RWPE2 (cell line): ENCODE measurements at regions not wholly inside any gene's neighbourhood (a gene's known extent, or its start where the extent isn't known, plus 50 kb on each side); places are given as distances from the start of the nearest gene placed in this dataset.

Experiments
- ATAC-seq: fragments of 200-7000 bp; cut with Tn5 transposase; 3 replicates; pipeline ENCODE4 v1.9.1; 2021; ENCODE audit warnings: low read depth
- DNase-seq: peaks from one replicate; pipeline ENCODE4 v3.0.0-alpha.2; 2020; ENCODE audit warnings: low spot score
- H3K27ac ChIP-seq: fragments of 450-650 bp; 2 replicates; pipeline ENCODE4 v1.5.1; 2017; ENCODE audit warnings: mild to moderate bottlenecking; ENCODE audit not compliant: poor library complexity, severe bottlenecking
- H3K27me3 ChIP-seq: fragments of 250-450 bp; sonication (Bioruptor Pico); 2 replicates; pipeline ENCODE4 v1.5.1; 2021; ENCODE audit warnings: mild to moderate bottlenecking, moderate library complexity; ENCODE audit not compliant: insufficient read depth, poor library complexity, severe bottlenecking
- H3K36me3 ChIP-seq: fragments of 250-450 bp; sonication (Bioruptor Pico); 2 replicates; pipeline ENCODE4 v1.5.1; 2020; ENCODE audit warnings: low read depth, mild to moderate bottlenecking, moderate library complexity
- H3K4me1 ChIP-seq: fragments of 250-450 bp; sonication (Bioruptor Pico); 2 replicates; pipeline ENCODE4 v1.5.1; 2021; ENCODE audit warnings: mild to moderate bottlenecking, moderate library complexity; ENCODE audit not compliant: insufficient read depth, poor library complexity, severe bottlenecking
- H3K4me3 ChIP-seq: fragments of 250-450 bp; sonication (Bioruptor Pico); 2 replicates; pipeline ENCODE4 v1.5.1; 2021; ENCODE audit warnings: mild to moderate bottlenecking, moderate library complexity; ENCODE audit not compliant: severe bottlenecking
- H3K9me3 ChIP-seq: fragments of 250-450 bp; sonication (Bioruptor Pico); 2 replicates; pipeline ENCODE4 v1.5.1; 2021; ENCODE audit warnings: mild to moderate bottlenecking, moderate library complexity; ENCODE audit not compliant: severe bottlenecking
- TF ChIP-seq, protein P1 (sequence below): fragments of 450-650 bp; IDR thresholded peaks from one replicate; pipeline ENCODE4 v1.5.1; 2017; ENCODE audit warnings: mild to moderate bottlenecking, moderate library complexity; ENCODE audit not compliant: poor library complexity, severe bottlenecking

DNA sequence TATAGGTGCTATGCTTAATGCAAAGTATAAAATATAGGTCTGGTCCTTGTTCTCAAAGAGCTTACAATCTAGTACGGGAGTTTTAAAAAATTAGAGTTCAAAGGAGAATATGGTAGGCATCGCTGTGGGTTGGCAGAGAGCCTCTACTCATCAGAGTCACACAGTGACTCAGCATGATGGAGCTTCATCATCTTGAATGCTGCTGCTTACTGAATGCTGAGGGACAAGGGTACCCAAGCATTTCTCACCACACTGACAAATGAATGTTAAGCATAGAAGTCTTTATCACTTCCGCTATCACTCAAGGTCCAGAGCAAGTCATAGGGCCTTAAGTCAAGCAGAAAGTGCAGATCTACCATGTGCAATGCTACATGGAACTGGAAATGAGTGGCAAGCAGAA, 268.6 kb upstream of the IGFBP7 start:
- no peaks in the 10 kb centered on the region for H3K36me3 ChIP-seq

DNA sequence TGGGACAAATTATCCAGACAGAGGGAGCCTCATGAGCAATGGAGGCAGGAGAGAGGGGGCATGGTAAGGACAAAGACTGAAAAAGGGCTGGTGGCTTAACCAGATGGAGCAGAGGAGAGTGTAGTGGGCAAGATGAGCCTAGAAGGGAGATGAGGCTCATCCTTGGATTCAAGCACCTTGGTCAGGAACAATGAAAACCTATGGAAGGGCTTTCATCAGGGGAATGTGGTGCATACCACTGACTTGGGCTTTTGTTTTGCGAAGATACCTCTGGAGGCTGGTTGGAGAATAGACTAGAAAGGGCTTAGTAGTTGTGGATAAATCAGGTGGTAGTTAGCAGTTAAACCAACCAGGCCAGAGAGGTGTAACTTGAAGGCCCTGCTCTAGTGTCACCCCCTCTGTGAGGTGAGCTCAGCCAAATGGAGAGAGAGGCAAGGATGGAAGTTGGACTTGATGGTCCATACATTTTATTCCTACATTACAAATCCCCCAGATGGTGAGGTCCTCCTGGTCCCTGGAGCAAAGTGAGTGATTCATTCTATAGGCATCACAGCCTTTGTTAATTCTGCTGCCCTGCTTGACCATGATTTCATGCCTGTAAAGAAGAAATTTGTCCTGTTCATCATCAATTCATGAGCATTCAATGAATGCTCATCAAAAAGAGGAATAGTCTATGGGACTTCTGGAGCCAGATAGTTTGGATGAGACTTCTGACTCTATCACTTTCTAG, 264.8 kb upstream of the IGFBP7 start:
- TF ChIP-seq, protein P1, sequence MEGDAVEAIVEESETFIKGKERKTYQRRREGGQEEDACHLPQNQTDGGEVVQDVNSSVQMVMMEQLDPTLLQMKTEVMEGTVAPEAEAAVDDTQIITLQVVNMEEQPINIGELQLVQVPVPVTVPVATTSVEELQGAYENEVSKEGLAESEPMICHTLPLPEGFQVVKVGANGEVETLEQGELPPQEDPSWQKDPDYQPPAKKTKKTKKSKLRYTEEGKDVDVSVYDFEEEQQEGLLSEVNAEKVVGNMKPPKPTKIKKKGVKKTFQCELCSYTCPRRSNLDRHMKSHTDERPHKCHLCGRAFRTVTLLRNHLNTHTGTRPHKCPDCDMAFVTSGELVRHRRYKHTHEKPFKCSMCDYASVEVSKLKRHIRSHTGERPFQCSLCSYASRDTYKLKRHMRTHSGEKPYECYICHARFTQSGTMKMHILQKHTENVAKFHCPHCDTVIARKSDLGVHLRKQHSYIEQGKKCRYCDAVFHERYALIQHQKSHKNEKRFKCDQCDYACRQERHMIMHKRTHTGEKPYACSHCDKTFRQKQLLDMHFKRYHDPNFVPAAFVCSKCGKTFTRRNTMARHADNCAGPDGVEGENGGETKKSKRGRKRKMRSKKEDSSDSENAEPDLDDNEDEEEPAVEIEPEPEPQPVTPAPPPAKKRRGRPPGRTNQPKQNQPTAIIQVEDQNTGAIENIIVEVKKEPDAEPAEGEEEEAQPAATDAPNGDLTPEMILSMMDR: no peak
- peak; percentile 41; the same call in 2 of the 3 replicates for ATAC-seq
- Histone ChIP-seq H3K9me3 (no peaks in the 10 kb centered on the region), H3K4me1 (no peaks in the 10 kb centered on the region), H3K27me3 (no peaks in the 10 kb centered on the region), H3K27ac (no peak overlapping the region), H3K4me3 (no peak overlapping the region), H3K36me3 (no peaks in the 10 kb centered on the region)
- DNase-seq: no peak

More for the DNA sequence above, 268.6 kb upstream of the IGFBP7 start:
- TF ChIP-seq, protein P1: no peak
- no peaks in the 10 kb centered on the region for H3K9me3 ChIP-seq
- no peak overlapping the region for H3K4me3 ChIP-seq
- H3K27me3 ChIP-seq: no peaks in the 10 kb centered on the region
- no peak overlapping the region for H3K27ac ChIP-seq
- no peak for ATAC-seq
- H3K4me1 ChIP-seq: no peaks in the 10 kb centered on the region
- DNase-seq: no peak

DNA sequence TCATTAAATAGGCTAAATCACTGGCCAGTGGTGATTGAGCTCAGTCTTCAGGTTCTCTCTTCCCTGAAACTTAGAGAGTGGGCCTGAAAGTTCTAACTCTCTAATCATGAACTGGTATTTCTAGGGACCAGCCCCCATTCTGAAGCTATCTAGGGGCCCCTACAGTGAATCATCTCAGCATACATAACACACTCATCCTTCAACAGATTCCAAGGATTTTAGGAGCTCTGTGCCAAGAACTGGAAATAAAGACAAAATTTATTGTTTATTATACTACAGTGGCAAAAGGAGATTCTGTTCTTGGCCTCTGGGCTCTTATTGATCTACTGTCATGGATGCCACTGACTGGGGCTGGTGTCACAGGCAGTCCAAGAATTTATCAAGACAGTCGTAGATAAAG, 263.8 kb upstream of the IGFBP7 start:
- ATAC-seq (no peak), DNase-seq (no peak)
- Histone ChIP-seq H3K4me1 (no peaks in the 10 kb centered on the region), H3K36me3 (no peaks in the 10 kb centered on the region), H3K27ac (no peak overlapping the region), H3K9me3 (no peaks in the 10 kb centered on the region), H3K4me3 (no peak overlapping the region), H3K27me3 (no peaks in the 10 kb centered on the region)
- TF ChIP-seq, protein P1: no peak

DNA sequence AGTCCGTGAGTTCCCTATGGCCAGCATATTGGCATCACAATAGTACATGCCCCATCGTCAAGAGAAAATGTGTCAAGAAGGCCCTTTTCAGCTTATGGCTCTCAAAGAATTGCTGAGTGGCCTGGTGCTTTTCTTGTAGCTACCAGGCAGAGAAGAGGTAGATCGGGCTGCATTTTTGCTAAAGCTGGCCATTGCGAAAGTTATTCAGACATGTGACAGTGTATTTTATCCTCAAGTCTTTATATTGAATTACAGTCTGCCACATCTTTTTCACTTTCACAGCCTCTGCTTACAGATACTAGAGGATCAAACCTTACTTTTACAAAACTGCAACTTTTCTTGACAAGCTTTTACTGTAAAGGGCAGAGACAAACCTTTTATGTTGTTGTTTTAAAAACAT, 261.5 kb upstream of the IGFBP7 start:
- ATAC-seq: no peak
- Histone ChIP-seq H3K36me3 (no peaks in the 10 kb centered on the region), H3K27me3 (no peaks in the 10 kb centered on the region), H3K4me1 (no peaks in the 10 kb centered on the region), H3K27ac (no peak overlapping the region), H3K4me3 (no peak overlapping the region), H3K9me3 (no peaks in the 10 kb centered on the region)
- DNase-seq: no peak
- TF ChIP-seq, protein P1: no peak

DNA sequence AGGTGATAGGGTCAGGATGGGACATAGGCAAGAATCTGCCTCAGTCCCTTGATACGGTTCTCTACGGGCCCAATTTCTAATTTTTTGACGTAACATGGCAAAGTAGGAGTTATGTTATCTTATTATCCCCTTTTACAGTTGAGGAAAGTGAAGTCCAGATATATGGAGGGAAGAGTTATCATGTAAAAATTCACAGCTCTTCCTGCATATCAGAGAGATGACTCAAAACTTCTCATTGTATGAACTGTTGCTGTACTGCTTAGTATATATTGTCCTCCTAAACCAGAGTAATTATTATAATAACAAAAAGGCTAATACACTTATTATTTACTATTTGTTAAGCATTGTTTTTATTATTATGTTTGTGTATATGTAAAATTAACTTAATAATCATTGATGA, 260.5 kb upstream of the IGFBP7 start:
- TF ChIP-seq, protein P1: no peak
- no peaks in the 10 kb centered on the region for H3K9me3 ChIP-seq
- DNase-seq: no peak
- H3K27ac ChIP-seq: no peak overlapping the region
- no peaks in the 10 kb centered on the region for H3K36me3 ChIP-seq
- H3K27me3 ChIP-seq: no peaks in the 10 kb centered on the region
- no peak overlapping the region for H3K4me3 ChIP-seq
- H3K4me1 ChIP-seq: no peaks in the 10 kb centered on the region
- ATAC-seq: 0 out of 3 replicates have a peak, but pooled peaks have one; percentile 49
